Upper lobe of left lung (tissue), 4 donors: ENCODE measurements at regions not wholly inside any gene's neighbourhood (a gene's known extent, or its start where the extent isn't known, plus 50 kb on each side); places are given as distances from the start of the nearest gene placed in this dataset.

Source experiments
- EP300 ChIP-seq, 4 donors: sonication (generic); formaldehyde crosslinking; IDR thresholded peaks; one replicate each; pipeline ENCODE4 v1.5.1; 2017; ENCODE audit warnings: antibody characterized with exemption in 4 of 4, control low read depth in 2 of 4
- POLR2A ChIP-seq, 4 donors: fragments of 450-650 bp; IDR thresholded peaks; one replicate each; pipeline ENCODE4 v1.5.1; 2016 to 2017; ENCODE audit warnings: antibody characterized with exemption in 4 of 4, mild to moderate bottlenecking in 2 of 4
- TF ChIP-seq, protein P1 (sequence below), 6 experiments: fragments of 450-650 bp in 4 of 6; fragments of 200-600 bp in 2 of 6; sonication (generic) in 2 of 6; IDR thresholded peaks; one replicate each; pipeline ENCODE4 v1.5.1; 2016 to 2019; ENCODE audit warnings: antibody characterized with exemption in 6 of 6

DNA sequence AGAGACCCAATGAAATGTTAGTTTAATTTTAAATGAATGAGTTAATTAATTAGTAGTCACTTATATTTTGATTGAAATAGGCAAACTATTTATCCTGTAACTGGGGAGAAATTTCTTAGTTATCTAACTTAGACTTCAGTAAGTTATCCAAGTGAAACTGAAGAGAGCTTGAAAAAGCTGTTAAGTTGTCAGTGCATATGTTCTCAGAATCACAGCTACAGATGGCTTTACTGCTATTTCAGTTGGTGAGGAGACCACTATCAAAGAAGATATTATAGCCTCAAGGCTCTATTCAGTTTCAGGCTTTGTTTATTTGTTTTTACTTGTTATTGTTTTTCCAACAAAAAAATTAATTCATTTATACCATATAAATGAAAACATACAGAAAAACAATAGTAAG, 404.1 kb downstream of the C6orf118 start:
- no peak for TF ChIP-seq EP300 (IDR thresholded peaks at IDR 0.05)
- TF ChIP-seq, protein P1, sequence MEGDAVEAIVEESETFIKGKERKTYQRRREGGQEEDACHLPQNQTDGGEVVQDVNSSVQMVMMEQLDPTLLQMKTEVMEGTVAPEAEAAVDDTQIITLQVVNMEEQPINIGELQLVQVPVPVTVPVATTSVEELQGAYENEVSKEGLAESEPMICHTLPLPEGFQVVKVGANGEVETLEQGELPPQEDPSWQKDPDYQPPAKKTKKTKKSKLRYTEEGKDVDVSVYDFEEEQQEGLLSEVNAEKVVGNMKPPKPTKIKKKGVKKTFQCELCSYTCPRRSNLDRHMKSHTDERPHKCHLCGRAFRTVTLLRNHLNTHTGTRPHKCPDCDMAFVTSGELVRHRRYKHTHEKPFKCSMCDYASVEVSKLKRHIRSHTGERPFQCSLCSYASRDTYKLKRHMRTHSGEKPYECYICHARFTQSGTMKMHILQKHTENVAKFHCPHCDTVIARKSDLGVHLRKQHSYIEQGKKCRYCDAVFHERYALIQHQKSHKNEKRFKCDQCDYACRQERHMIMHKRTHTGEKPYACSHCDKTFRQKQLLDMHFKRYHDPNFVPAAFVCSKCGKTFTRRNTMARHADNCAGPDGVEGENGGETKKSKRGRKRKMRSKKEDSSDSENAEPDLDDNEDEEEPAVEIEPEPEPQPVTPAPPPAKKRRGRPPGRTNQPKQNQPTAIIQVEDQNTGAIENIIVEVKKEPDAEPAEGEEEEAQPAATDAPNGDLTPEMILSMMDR (IDR thresholded peaks at IDR 0.05), result no peak
- no peak for TF ChIP-seq POLR2A (IDR thresholded peaks at IDR 0.05)
